HepG2 (cell line): ENCODE measurements at regions not wholly inside any gene's neighbourhood (a gene's known extent, or its start where the extent isn't known, plus 50 kb on each side); places are given as distances from the start of the nearest gene placed in this dataset.
A peak's percentile ranks its signal among the peaks of the same experiment; 100 is the strongest.

Experiments used
- CEBPB ChIP-seq: IDR thresholded peaks from 2 replicates; pipeline ENCODE4 v1.6.1; 2011; ENCODE audit warnings: low read depth, low read length, improper control_type of control experiment, borderline replicate concordance
- CEBPG ChIP-seq: IDR thresholded peaks from 2 replicates; pipeline ENCODE4 v1.6.1; 2016
- HDAC1 ChIP-seq: sonication (generic); formaldehyde crosslinking; IDR thresholded peaks from 2 replicates; pipeline ENCODE4 v1.5.1; 2020; ENCODE audit warnings: mild to moderate bottlenecking, missing genetic modification reagents
- HIVEP1 ChIP-seq: sonication (generic); formaldehyde crosslinking; IDR thresholded peaks from 2 replicates; pipeline ENCODE4 v1.4.0; 2020; ENCODE audit warnings: mild to moderate bottlenecking, missing genetic modification reagents
- HNF4G ChIP-seq, 2 experiments: sonication (generic) in 1 of 2; formaldehyde crosslinking in 1 of 2; IDR thresholded peaks; 2 replicates each; pipeline versions ENCODE4 v1.4.0 to v1.6.1; 2011 to 2020; ENCODE audit warnings: borderline replicate concordance in 2 of 2, low read depth in 2 of 2, mild to moderate bottlenecking in 2 of 2, low read length in 1 of 2, missing genetic modification reagents in 1 of 2, moderate library complexity in 1 of 2
- HNRNPK ChIP-seq: fragments of 200-400 bp; formaldehyde crosslinking; IDR thresholded peaks from 2 replicates; pipeline ENCODE4 v1.6.1; 2018; ENCODE audit warnings: low read length, low read depth, moderate library complexity, mild to moderate bottlenecking; ENCODE audit not compliant: poor library complexity, severe bottlenecking
- LCORL ChIP-seq, 2 experiments: fragments of 450-650 bp in 1 of 2; sonication (generic) in 1 of 2; formaldehyde crosslinking in 1 of 2; IDR thresholded peaks; 2 replicates each; pipeline versions ENCODE4 v1.5.0 to v1.6.1; 2017 to 2020; ENCODE audit warnings: antibody characterized with exemption in 1 of 2, missing genetic modification reagents in 1 of 2
- MATR3 ChIP-seq: sonication (generic); formaldehyde crosslinking; IDR thresholded peaks from 2 replicates; pipeline ENCODE4 v1.4.0; 2020; ENCODE audit warnings: missing genetic modification reagents
- MED8 ChIP-seq: sonication (generic); formaldehyde crosslinking; IDR thresholded peaks from 2 replicates; pipeline ENCODE4 v1.8.1; 2023; ENCODE audit warnings: mild to moderate bottlenecking, missing genetic modification reagents; ENCODE audit not compliant: insufficient replicate concordance
- MLLT10 ChIP-seq: sonication (generic); formaldehyde crosslinking; IDR thresholded peaks from 2 replicates; pipeline ENCODE4 v1.4.0; 2020; ENCODE audit warnings: missing genetic modification reagents
- NFRKB ChIP-seq: fragments of 450-650 bp; IDR thresholded peaks from 2 replicates; pipeline ENCODE4 v1.6.1; 2017
- NKX3-1 ChIP-seq: sonication (generic); formaldehyde crosslinking; IDR thresholded peaks from 2 replicates; pipeline ENCODE4 v1.5.0; 2020; ENCODE audit warnings: missing genetic modification reagents
- NR3C1 ChIP-seq: sonication (generic); formaldehyde crosslinking; IDR thresholded peaks from 2 replicates; pipeline ENCODE4 v1.4.0; 2020; ENCODE audit warnings: missing genetic modification reagents
- POLR2AphosphoS2 ChIP-seq: IDR thresholded peaks from 2 replicates; pipeline ENCODE4 v1.6.1; 2011; ENCODE audit warnings: low read depth, low read length, improper control_type of control experiment
- RAD51 ChIP-seq: fragments of 450-650 bp; IDR thresholded peaks from 2 replicates; pipeline ENCODE4 v1.6.1; 2016; ENCODE audit warnings: borderline replicate concordance
- SATB2 ChIP-seq: sonication (generic); formaldehyde crosslinking; IDR thresholded peaks from 2 replicates; pipeline ENCODE4 v1.5.0; 2020; ENCODE audit warnings: missing genetic modification reagents
- ZFP36L2 ChIP-seq: sonication (generic); formaldehyde crosslinking; IDR thresholded peaks from 2 replicates; pipeline ENCODE4 v1.4.0; 2020; ENCODE audit warnings: missing genetic modification reagents
- ZNF160 ChIP-seq: sonication (generic); formaldehyde crosslinking; IDR thresholded peaks from 2 replicates; pipeline ENCODE4 v1.8.0; 2022; ENCODE audit warnings: mild to moderate bottlenecking, inconsistent platforms, missing genetic modification reagents
- ZNF230 ChIP-seq: sonication (generic); formaldehyde crosslinking; IDR thresholded peaks from 2 replicates; pipeline ENCODE4 v1.4.0; 2020; ENCODE audit warnings: mild to moderate bottlenecking, missing genetic modification reagents
- ZNF296 ChIP-seq: sonication (generic); formaldehyde crosslinking; conservative IDR thresholded peaks from 2 replicates; pipeline ENCODE4 v1.5.0; 2020; ENCODE audit warnings: mild to moderate bottlenecking, missing genetic modification reagents
- ZNF441 ChIP-seq: sonication (generic); formaldehyde crosslinking; IDR thresholded peaks from 2 replicates; pipeline ENCODE4 v1.7.0; 2021; ENCODE audit warnings: missing genetic modification reagents, borderline replicate concordance
- ZNF510 ChIP-seq: sonication (generic); formaldehyde crosslinking; IDR thresholded peaks from 2 replicates; pipeline ENCODE4 v1.4.0; 2020; ENCODE audit warnings: low read depth, mild to moderate bottlenecking, missing genetic modification reagents
- ZNF629 ChIP-seq: sonication (generic); formaldehyde crosslinking; conservative IDR thresholded peaks from 2 replicates; pipeline ENCODE4 v1.5.0; 2020; ENCODE audit warnings: missing genetic modification reagents
- ZNF678 ChIP-seq: sonication (generic); formaldehyde crosslinking; IDR thresholded peaks from 2 replicates; pipeline ENCODE4 v1.4.0; 2020; ENCODE audit warnings: mild to moderate bottlenecking, missing genetic modification reagents
- ZNF703 ChIP-seq: sonication (generic); formaldehyde crosslinking; IDR thresholded peaks from 2 replicates; pipeline ENCODE4 v1.5.1; 2020; ENCODE audit warnings: missing genetic modification reagents, mild to moderate bottlenecking, moderate library complexity, borderline replicate concordance
- ZNF777 ChIP-seq: sonication (generic); formaldehyde crosslinking; IDR thresholded peaks from 2 replicates; pipeline ENCODE4 v1.4.0; 2020; ENCODE audit warnings: missing genetic modification reagents
- TF ChIP-seq, protein P1 (sequence below): sonication (generic); formaldehyde crosslinking; IDR thresholded peaks from 2 replicates; pipeline ENCODE4 v1.4.0; 2020; ENCODE audit warnings: missing genetic modification reagents
- TF ChIP-seq, protein P2 (sequence below): sonication (generic); formaldehyde crosslinking; IDR thresholded peaks from 2 replicates; pipeline ENCODE4 v1.8.1; 2023; ENCODE audit warnings: mild to moderate bottlenecking, missing genetic modification reagents
- TF ChIP-seq, protein P3 (sequence below): IDR thresholded peaks from 2 replicates; pipeline ENCODE4 v1.6.1; 2016; ENCODE audit warnings: low read depth, borderline replicate concordance

DNA sequence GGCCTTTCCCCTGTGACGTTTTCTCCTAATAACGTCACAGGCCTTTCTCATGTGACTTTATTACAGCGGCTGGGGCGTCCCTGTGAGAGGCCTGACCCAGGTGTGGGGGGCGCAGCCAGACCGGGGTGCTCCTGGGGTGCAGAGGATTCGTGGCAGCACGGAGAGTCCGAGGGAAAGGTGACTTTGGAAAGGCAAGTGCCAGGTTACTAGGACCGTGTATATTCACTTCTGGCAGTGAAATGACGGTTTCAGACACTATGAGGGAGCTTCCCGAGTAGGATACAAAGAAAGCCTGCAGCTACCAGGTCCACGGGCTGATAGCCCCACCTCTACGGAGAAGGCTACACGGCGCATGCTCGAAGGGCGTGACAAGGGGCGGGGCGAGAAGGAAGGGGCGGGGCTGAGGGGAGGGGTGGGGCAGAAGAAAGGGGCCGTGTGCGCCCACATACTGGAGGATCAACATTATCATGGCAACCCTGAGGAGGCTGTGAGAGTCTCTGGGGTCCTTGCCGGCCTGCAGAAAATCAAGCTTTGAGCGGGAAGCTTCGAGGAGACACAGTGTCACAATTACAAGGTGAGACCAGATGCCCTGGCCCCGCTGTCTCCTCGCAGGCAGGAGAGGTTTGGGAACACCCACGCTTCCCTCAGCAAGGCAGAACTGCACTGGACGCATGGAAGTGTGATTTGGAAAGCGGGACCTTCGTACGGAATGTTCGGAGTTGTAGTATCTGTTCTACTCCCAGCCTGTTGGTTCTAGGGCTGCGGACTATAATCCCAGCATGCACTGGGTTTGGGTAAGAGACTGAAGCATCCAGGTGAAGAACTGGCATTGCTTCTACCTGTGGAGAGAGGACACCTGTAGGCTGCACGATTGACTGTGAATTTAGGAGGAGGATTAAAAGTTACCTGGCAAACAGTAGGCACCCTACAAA lies 54.4 kb upstream of the ZNF337 start (continued):
- TF ChIP-seq NR3C1 (CRISPR knock-in tag) = peak; percentile 92; the same call in 1 of the 2 replicates
- peak; percentile 19; the same call in 1 of the 2 replicates for TF ChIP-seq CEBPG (CRISPR knock-in tag)
- TF ChIP-seq ZNF160 (CRISPR knock-in tag) = 0 out of 2 replicates have a peak, but pooled peaks have one; percentile 57
- TF ChIP-seq CEBPB = no peak
- TF ChIP-seq HNF4G (IDR thresholded peaks at IDR 0.05; ENCODE audit: borderline replicate concordance, low read depth, low read length) = no peak
- TF ChIP-seq HNF4G (CRISPR knock-in tag; IDR thresholded peaks at IDR 0.05; ENCODE audit: borderline replicate concordance, low read depth) = peak; percentile 53; the same call in 1 of the 2 replicates
- TF ChIP-seq POLR2AphosphoS2 = no peak
- TF ChIP-seq ZNF678 (CRISPR knock-in tag) = 0 out of 2 replicates have a peak, but pooled peaks have one; percentile 35
- TF ChIP-seq, protein P1, sequence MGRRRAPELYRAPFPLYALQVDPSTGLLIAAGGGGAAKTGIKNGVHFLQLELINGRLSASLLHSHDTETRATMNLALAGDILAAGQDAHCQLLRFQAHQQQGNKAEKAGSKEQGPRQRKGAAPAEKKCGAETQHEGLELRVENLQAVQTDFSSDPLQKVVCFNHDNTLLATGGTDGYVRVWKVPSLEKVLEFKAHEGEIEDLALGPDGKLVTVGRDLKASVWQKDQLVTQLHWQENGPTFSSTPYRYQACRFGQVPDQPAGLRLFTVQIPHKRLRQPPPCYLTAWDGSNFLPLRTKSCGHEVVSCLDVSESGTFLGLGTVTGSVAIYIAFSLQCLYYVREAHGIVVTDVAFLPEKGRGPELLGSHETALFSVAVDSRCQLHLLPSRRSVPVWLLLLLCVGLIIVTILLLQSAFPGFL (CRISPR knock-in tag) = no peak
- no peak for TF ChIP-seq ZNF629
- no peak for TF ChIP-seq NKX3-1
- TF ChIP-seq ZNF777 = no peak; the same call in 1 of the 2 replicates
- no peak for TF ChIP-seq NFRKB
- TF ChIP-seq ZNF510 (CRISPR knock-in tag) = peak; percentile 89; the same call in 1 of the 2 replicates
- peak; percentile 5 for TF ChIP-seq HDAC1 (CRISPR knock-in tag)
- peak; percentile 38; the same call in 1 of the 2 replicates for TF ChIP-seq ZNF230 (CRISPR knock-in tag)
- no peak for TF ChIP-seq ZFP36L2 (CRISPR knock-in tag)
- TF ChIP-seq, protein P2, sequence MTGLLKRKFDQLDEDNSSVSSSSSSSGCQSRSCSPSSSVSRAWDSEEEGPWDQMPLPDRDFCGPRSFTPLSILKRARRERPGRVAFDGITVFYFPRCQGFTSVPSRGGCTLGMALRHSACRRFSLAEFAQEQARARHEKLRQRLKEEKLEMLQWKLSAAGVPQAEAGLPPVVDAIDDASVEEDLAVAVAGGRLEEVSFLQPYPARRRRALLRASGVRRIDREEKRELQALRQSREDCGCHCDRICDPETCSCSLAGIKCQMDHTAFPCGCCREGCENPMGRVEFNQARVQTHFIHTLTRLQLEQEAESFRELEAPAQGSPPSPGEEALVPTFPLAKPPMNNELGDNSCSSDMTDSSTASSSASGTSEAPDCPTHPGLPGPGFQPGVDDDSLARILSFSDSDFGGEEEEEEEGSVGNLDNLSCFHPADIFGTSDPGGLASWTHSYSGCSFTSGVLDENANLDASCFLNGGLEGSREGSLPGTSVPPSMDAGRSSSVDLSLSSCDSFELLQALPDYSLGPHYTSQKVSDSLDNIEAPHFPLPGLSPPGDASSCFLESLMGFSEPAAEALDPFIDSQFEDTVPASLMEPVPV (CRISPR knock-in tag) = no peak; the same call in 1 of the 2 replicates
- no peak for TF ChIP-seq ZNF296
- TF ChIP-seq LCORL (IDR thresholded peaks at IDR 0.05) = no peak
- peak; percentile 56 for TF ChIP-seq LCORL (CRISPR knock-in tag; IDR thresholded peaks at IDR 0.05)
- TF ChIP-seq HNRNPK = no peak
- TF ChIP-seq MATR3 = no peak
- TF ChIP-seq ZNF703 (CRISPR knock-in tag) = no peak
- no peak for TF ChIP-seq RAD51
- TF ChIP-seq, protein P3, sequence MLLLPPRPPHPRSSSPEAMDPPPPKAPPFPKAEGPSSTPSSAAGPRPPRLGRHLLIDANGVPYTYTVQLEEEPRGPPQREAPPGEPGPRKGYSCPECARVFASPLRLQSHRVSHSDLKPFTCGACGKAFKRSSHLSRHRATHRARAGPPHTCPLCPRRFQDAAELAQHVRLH (CRISPR knock-in tag) = no peak
- no peak for TF ChIP-seq MED8
- 0 out of 2 replicates have a peak, but pooled peaks have one; percentile 17 for TF ChIP-seq SATB2 (CRISPR knock-in tag)
- no peak for TF ChIP-seq MLLT10
- no peak for TF ChIP-seq HIVEP1 (CRISPR knock-in tag)
- 0 out of 2 replicates have a peak, but pooled peaks have one; percentile 63 for TF ChIP-seq ZNF441
